Heart right ventricle (tissue), 16 donors: ENCODE measurements at regions not wholly inside any gene's neighbourhood (a gene's known extent, or its start where the extent isn't known, plus 50 kb on each side); places are given as distances from the start of the nearest gene placed in this dataset.

Experiments
- ATAC-seq, 8 donors: fragments of 200-7000 bp; cut with Tn5 transposase; one replicate each; pipeline ENCODE4 v1.9.1; 2020; ENCODE audit warnings: mild to moderate bottlenecking in 8 of 8, moderate library complexity in 8 of 8, moderate number of reproducible peaks in 1 of 8
- DNase-seq, 2 donors: peaks; one replicate each; pipeline ENCODE4 v3.0.0-alpha.2; 2020
- H3K27ac ChIP-seq, 10 donors: fragments of 200-600 bp; sonication (generic) in 2 of 10; one replicate each; pipeline versions ENCODE4 v1.5.0 to v1.8.0; 2020 to 2022; ENCODE audit warnings: mild to moderate bottlenecking in 3 of 10
- H3K27me3 ChIP-seq, 7 donors: fragments of 200-600 bp; one replicate each; pipeline ENCODE4 v1.8.0; 2021 to 2022; ENCODE audit warnings: mild to moderate bottlenecking in 2 of 7
- H3K36me3 ChIP-seq, 9 donors: fragments of 200-600 bp; sonication (generic) in 1 of 9; one replicate each; pipeline versions ENCODE4 v1.5.0 to v1.8.0; 2020 to 2022; ENCODE audit warnings: mild to moderate bottlenecking in 2 of 9
- H3K4me1 ChIP-seq, 9 donors: fragments of 200-600 bp; sonication (generic) in 1 of 9; one replicate each; pipeline versions ENCODE4 v1.5.0 to v1.8.0; 2020 to 2022; ENCODE audit warnings: mild to moderate bottlenecking in 4 of 9
- H3K4me3 ChIP-seq, 10 donors: fragments of 200-600 bp; sonication (generic) in 2 of 10; one replicate each; pipeline versions ENCODE4 v1.5.0 to v1.8.0; 2020 to 2022; ENCODE audit warnings: mild to moderate bottlenecking in 7 of 10, moderate library complexity in 2 of 10
- H3K9me3 ChIP-seq, 11 donors: fragments of 200-600 bp in 10 of 11; sonication (generic) in 2 of 11; one replicate each; pipeline versions ENCODE4 v1.5.0 to v1.8.0; 2013 to 2022; ENCODE audit warnings: mild to moderate bottlenecking in 2 of 11, control low read depth in 1 of 11, moderate library complexity in 1 of 11
- WGBS, 2 donors: extraction: QIAGEN DNeasy Blood & Tissue Kit; methylation state at CpG; one replicate each; pipeline ENCODE4 v1.1.7; 2013; ENCODE audit warnings: inconsistent platforms in 1 of 2; 5-methylcytosine and 5-hydroxymethylcytosine counted together
- intact Hi-C, 10 donors: fragments of 100-400 bp; cut with DNase I; formaldehyde crosslinking; loops; one replicate each; pipeline versions ENCODE4 v1.11.1 to v1.14.2; 2022
- TF ChIP-seq, protein P1 (sequence below), 9 donors: fragments of 200-600 bp; sonication (generic) in 2 of 9; IDR thresholded peaks; one replicate each; pipeline versions ENCODE4 v1.5.0 to v1.8.0; 2021 to 2022; ENCODE audit warnings: antibody characterized with exemption in 9 of 9, mild to moderate bottlenecking in 5 of 9, moderate library complexity in 1 of 9
- donor health status: Arrhythmogenic right ventricular cardiomyopathy.
- donor health status: ischemic (EF 13 %, LVEDD 7.1; RV severe dilation, severe dysfunction).
- donor health status: healthy with polysubstance abuse.
- donor health status: DM: no; HTN: yes; CAD: no.
- donor health status: DM: no; HTN: no; CAD: no.
- donor health status: ischemic (EF 25% LVEDD 6.9; RV normal size, moderate dysfunction).
- donor health status: ischemic (EF 25% LVEDD 5.7; RV mildly dilated, moderate dysfunction).
- donor health status: healthy.
- donor health status: DM: yes; HTN: yes; CAD: no.
- donor health status: Ischemic cardiomyopathy.
- donor health status: ischemic (EF 35%, LVEDD 5.7; RV mildly dilated, moderate dysfunction).
- donor health status: nonischemic (EF 11% LVEDD 7.7; RV severe dilation, severe dysfunction).
- donor health status: DM: yes; HTN: yes; CAD: no.
- donor health status: PGD.
- donor health status: ischemic (EF 29% LVEDD 5.4; RV normal size, mild dysfunction).
- donor health status: nonischemic (EF 23%, LVEDD 6.1; RV moderate dilation, normal function).

GRCh38 chr18:47500930-47501329, 249.5 kb upstream of the SKOR2 start:
- no peak overlapping the region for H3K27ac ChIP-seq
- H3K9me3 ChIP-seq: no peaks in the 10 kb centered on the region
- intact Hi-C loops: no loop called here
- H3K4me1 ChIP-seq: no peaks in the 10 kb centered on the region
- DNase-seq: no peak
- H3K4me3 ChIP-seq: no peak overlapping the region
- TF ChIP-seq, protein P1, sequence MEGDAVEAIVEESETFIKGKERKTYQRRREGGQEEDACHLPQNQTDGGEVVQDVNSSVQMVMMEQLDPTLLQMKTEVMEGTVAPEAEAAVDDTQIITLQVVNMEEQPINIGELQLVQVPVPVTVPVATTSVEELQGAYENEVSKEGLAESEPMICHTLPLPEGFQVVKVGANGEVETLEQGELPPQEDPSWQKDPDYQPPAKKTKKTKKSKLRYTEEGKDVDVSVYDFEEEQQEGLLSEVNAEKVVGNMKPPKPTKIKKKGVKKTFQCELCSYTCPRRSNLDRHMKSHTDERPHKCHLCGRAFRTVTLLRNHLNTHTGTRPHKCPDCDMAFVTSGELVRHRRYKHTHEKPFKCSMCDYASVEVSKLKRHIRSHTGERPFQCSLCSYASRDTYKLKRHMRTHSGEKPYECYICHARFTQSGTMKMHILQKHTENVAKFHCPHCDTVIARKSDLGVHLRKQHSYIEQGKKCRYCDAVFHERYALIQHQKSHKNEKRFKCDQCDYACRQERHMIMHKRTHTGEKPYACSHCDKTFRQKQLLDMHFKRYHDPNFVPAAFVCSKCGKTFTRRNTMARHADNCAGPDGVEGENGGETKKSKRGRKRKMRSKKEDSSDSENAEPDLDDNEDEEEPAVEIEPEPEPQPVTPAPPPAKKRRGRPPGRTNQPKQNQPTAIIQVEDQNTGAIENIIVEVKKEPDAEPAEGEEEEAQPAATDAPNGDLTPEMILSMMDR (IDR thresholded peaks at IDR 0.05): no peak
- no peaks in the 10 kb centered on the region for H3K36me3 ChIP-seq
- ATAC-seq: no peak
- 60 to 70% methylated on average over 2 of the region's 2 CpGs for WGBS, 2 donors
- peaks cover 0 to 21% (median 0%) of the 10 kb centered on the region in 7 donors for H3K27me3 ChIP-seq

- TF ChIP-seq, protein P1 (IDR thresholded peaks at IDR 0.05): no peak
- WGBS, 2 donors: 86 to 92% methylated on average over 3 of the region's 3 CpGs
- no peaks in the 10 kb centered on the region for H3K27me3 ChIP-seq
- H3K4me3 ChIP-seq: no peak overlapping the region
- DNase-seq (no peak), ATAC-seq (no peak)
- peaks cover 0 to 6% (median 0%) of the 10 kb centered on the region in 9 donors for H3K4me1 ChIP-seq
- H3K9me3 ChIP-seq: peaks cover 0 to 4% (median 0%) of the 10 kb centered on the region in 11 donors
- no peaks in the 10 kb centered on the region for H3K36me3 ChIP-seq
- intact Hi-C loops: no loop called here
- no peak overlapping the region for H3K27ac ChIP-seq
Observed at GRCh38 chr18:47492691-47493090, 241.2 kb upstream of the SKOR2 start.

GRCh38 chr18:47490882-47491281, 239.4 kb upstream of the SKOR2 start:
- ATAC-seq (peak in 4 of 8 donors; percentile 52 to 91 (median 61)), DNase-seq (no peak)
- H3K4me1 ChIP-seq: peaks cover 0 to 6% (median 0%) of the 10 kb centered on the region in 9 donors
- H3K36me3 ChIP-seq: no peaks in the 10 kb centered on the region
- no peaks in the 10 kb centered on the region for H3K27me3 ChIP-seq
- intact Hi-C loops: no loop called here
- TF ChIP-seq, protein P1 (IDR thresholded peaks at IDR 0.05): no peak
- WGBS, 2 donors: 5 to 12% methylated on average over 5 of the region's 5 CpGs
- H3K27ac ChIP-seq: no peak overlapping the region
- no peak overlapping the region for H3K4me3 ChIP-seq
- H3K9me3 ChIP-seq: peaks cover 0 to 4% (median 0%) of the 10 kb centered on the region in 11 donors

DNA sequence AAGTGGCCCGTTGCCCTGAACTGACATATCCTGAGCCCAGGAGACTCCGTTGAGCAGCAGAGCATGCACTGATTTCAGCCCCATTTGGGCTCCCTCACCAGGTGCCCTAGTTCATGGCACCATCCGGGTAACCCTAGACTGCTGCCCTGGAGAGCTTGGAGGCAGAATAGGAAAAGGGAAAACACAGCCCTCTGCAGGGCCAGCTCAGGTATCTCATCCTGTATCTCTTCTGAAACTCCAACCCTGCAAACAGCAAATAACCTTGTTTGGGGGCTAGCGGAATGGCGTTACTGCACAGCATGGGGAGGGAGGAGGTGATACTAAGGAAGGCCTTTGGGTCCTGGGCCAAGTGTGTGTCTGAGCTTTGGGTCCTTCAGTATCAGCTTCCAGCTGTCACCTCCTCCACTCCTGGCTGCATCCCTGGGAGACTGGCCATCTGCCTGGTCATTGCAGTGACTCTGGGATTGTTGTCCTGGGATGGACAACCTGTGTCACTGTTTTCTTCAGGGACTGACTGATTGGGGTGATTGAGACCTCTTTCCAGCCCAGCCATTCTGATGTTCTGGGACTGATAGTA, 233.8 kb upstream of the SKOR2 start:
- Histone ChIP-seq H3K9me3 (no peaks in the 10 kb centered on the region), H3K36me3 (no peaks in the 10 kb centered on the region), H3K4me1 (peaks cover 0 to 21% (median 0%) of the 10 kb centered on the region in 9 donors), H3K4me3 (no peak overlapping the region), H3K27ac (no peak overlapping the region), H3K27me3 (peaks cover 0 to 10% (median 0%) of the 10 kb centered on the region in 7 donors)
- DNase-seq (peak; percentile 5 to 18), ATAC-seq (peak in 7 of 8 donors; percentile 18 to 45 (median 37))
- TF ChIP-seq, protein P1 (IDR thresholded peaks at IDR 0.05): no peak
- 56 to 64% methylated on average over 5 of the region's 5 CpGs for WGBS, 2 donors
- intact Hi-C loops: no loop called here
